ENCODE measurements at regions not wholly inside any gene's neighbourhood (a gene's known extent, or its start where the extent isn't known, plus 50 kb on each side); places are given as distances from the start of the nearest gene placed in this dataset.

GRCh38 chr2:111665011-111665410 is 219.0 kb downstream of the ANAPC1 start:
- H3F3A ChIP-seq (ENCODE audit: low read depth), result no peaks in the 10 kb centered on the region
- H3K79me2 ChIP-seq (ENCODE audit: low read depth), result no peaks in the 10 kb centered on the region
- TF ChIP-seq CTCF (IDR thresholded peaks at IDR 0.05) (no peak), EZH2phosphoT487 (IDR thresholded peaks at IDR 0.05) (no peak), EZH2 (IDR thresholded peaks at IDR 0.05) (no peak)
- peaks cover 2% of the 10 kb centered on the region for H3K27me3 Mint-ChIP-seq (ENCODE audit: insufficient read depth, low read depth)
- H3K27ac ChIP-seq, result no peak overlapping the region
- H3K36me3 ChIP-seq, result no peaks in the 10 kb centered on the region
- no peak overlapping the region for H3K9ac ChIP-seq
- H3K4me3 ChIP-seq, result no peak overlapping the region
- H3K4me1 ChIP-seq, result no peaks in the 10 kb centered on the region
- peaks cover 9% of the 10 kb centered on the region for H3K9me3 Mint-ChIP-seq
- H3K4me2 ChIP-seq, result no peak overlapping the region
- H2AFZ ChIP-seq (replicated peaks), result no peak overlapping the region
- peaks cover 7% of the 10 kb centered on the region for H3K4me1 Mint-ChIP-seq
- no peak overlapping the region for H3K27ac Mint-ChIP-seq
- H3K9me3 ChIP-seq (ENCODE audit: low read depth), result no peaks in the 10 kb centered on the region
- no peak for DNase-seq (ENCODE audit: low spot score)
- H3K27me3 ChIP-seq, result no peaks in the 10 kb centered on the region
- H4K20me1 ChIP-seq (ENCODE audit: low read depth), result no peaks in the 10 kb centered on the region
- H3K36me3 Mint-ChIP-seq, result no peaks in the 10 kb centered on the region
- H3K4me3 Mint-ChIP-seq, result no peak overlapping the region

- H3K27me3 Mint-ChIP-seq (ENCODE audit: insufficient read depth, low read depth), result peaks cover 2% of the 10 kb centered on the region
- Histone ChIP-seq H4K20me1 (ENCODE audit: low read depth) (no peaks in the 10 kb centered on the region), H3K4me2 (no peak overlapping the region), H2AFZ (replicated peaks) (no peak overlapping the region), H3F3A (ENCODE audit: low read depth) (no peaks in the 10 kb centered on the region), H3K9ac (no peak overlapping the region), H3K36me3 (no peaks in the 10 kb centered on the region), H3K79me2 (ENCODE audit: low read depth) (no peaks in the 10 kb centered on the region), H3K27ac (no peak overlapping the region), H3K4me3 (no peak overlapping the region), H3K4me1 (no peaks in the 10 kb centered on the region), H3K27me3 (no peaks in the 10 kb centered on the region), H3K9me3 (ENCODE audit: low read depth) (no peaks in the 10 kb centered on the region)
- no peak overlapping the region for H3K27ac Mint-ChIP-seq
- H3K9me3 Mint-ChIP-seq, result peaks cover 11% of the 10 kb centered on the region
- no peak for DNase-seq (ENCODE audit: low spot score)
- H3K36me3 Mint-ChIP-seq, result no peaks in the 10 kb centered on the region
- H3K4me1 Mint-ChIP-seq, result peaks cover 6% of the 10 kb centered on the region
- no peak overlapping the region for H3K4me3 Mint-ChIP-seq
- TF ChIP-seq EZH2phosphoT487 (IDR thresholded peaks at IDR 0.05), result no peak
- no peak for TF ChIP-seq CTCF (IDR thresholded peaks at IDR 0.05)
- TF ChIP-seq EZH2 (IDR thresholded peaks at IDR 0.05), result no peak
These were observed 218.4 kb downstream of the ANAPC1 start for GRCh38 chr2:111665551-111666116.

- H3K79me2 ChIP-seq (ENCODE audit: low read depth), result no peaks in the 10 kb centered on the region
- H3K4me3 ChIP-seq, result no peak overlapping the region
- H3K36me3 ChIP-seq, result no peaks in the 10 kb centered on the region
- no peak for DNase-seq (ENCODE audit: low spot score)
- H2AFZ ChIP-seq (replicated peaks), result no peak overlapping the region
- no peaks in the 10 kb centered on the region for H3K27me3 ChIP-seq
- H3K4me2 ChIP-seq, result no peak overlapping the region
- H3K9me3 Mint-ChIP-seq, result peaks cover 15% of the 10 kb centered on the region
- no peak overlapping the region for H3K27ac Mint-ChIP-seq
- peaks cover 2% of the 10 kb centered on the region for H3K27me3 Mint-ChIP-seq (ENCODE audit: insufficient read depth, low read depth)
- no peak overlapping the region for H3K27ac ChIP-seq
- no peak for TF ChIP-seq EZH2phosphoT487 (IDR thresholded peaks at IDR 0.05)
- no peak for TF ChIP-seq EZH2 (IDR thresholded peaks at IDR 0.05)
- no peak for TF ChIP-seq CTCF (IDR thresholded peaks at IDR 0.05)
- H3K9ac ChIP-seq, result no peak overlapping the region
- H3K9me3 ChIP-seq (ENCODE audit: low read depth), result no peaks in the 10 kb centered on the region
- no peaks in the 10 kb centered on the region for H4K20me1 ChIP-seq (ENCODE audit: low read depth)
- H3K4me1 Mint-ChIP-seq, result peaks cover 9% of the 10 kb centered on the region
- no peak overlapping the region for H3K4me3 Mint-ChIP-seq
- no peaks in the 10 kb centered on the region for H3K4me1 ChIP-seq
- H3K36me3 Mint-ChIP-seq, result no peaks in the 10 kb centered on the region
- H3F3A ChIP-seq (ENCODE audit: low read depth), result no peaks in the 10 kb centered on the region
These were observed 217.8 kb downstream of the ANAPC1 start for GRCh38 chr2:111666160-111666559.

All from neural progenitor cell (in vitro differentiated cells).